Activated gamma-delta T cell treated with Interleukin-2 at 50 U/mL for 16 hours (primary cell): ENCODE measurements at regions not wholly inside any gene's neighbourhood (a gene's known extent, or its start where the extent isn't known, plus 50 kb on each side); places are given as distances from the start of the nearest gene placed in this dataset.

ENCODE experiments used
- DNase-seq: peaks from one replicate; pipeline ENCODE4 v3.0.0-alpha.2; 2020

DNA sequence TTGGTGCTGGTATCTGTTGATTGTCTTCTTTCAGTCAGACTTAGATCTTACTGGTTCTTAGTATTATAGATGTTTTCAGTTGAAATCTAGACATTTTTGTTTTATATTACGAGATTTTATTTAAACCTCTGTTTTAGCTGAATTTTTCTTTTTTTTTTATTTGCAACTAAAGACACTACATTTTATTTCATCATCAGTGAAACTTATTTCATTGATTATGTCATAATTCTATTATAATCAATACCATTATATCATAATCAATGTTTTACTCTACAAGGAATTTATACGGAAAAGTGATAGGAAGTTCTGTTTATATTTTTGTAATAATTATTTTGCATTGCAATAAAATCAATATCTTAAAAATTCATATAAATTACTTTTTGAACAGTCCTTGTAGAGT lies 477.4 kb upstream of the MDFIC2 start:
- no peak for DNase-seq

DNA sequence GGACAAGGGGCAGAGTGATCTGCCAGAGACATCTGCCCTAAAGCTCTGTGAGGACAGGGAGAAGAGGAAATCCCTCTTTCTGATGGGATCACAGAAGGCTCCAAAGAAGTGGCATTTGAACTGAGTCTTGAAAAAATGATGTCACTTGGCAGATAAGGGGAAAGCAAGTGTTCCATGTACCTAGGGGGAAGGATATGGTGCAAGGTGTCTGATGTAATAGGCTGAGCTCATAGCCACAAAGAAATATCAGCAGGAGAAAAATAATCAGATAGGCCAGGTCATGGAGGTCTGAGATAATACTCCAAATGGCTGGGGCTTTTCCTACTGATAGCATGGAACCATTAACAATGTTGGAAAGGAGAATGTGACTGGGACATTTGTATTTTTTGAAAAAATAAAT lies 468.4 kb upstream of the MDFIC2 start:
- DNase-seq, result no peak

DNA sequence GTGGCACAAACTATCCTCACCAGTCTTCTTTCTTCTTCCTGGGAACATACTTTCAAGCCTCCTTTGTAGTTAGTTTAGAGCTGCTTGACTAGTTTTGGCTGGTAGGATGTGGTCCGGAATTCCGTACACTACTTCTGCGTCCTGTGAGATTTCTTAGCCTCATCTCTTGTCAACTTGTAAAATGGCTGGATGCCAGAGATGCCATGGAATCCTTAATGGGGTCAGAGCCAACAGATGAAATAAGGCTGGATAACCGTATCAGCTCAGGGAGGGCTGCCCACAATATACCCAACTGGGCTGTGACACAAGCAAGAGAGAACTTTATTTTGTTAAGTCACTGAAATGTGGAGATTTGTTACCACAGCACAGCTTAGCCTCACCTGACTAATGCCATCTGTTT lies 466.9 kb upstream of the MDFIC2 start:
- DNase-seq, result no peak

DNA sequence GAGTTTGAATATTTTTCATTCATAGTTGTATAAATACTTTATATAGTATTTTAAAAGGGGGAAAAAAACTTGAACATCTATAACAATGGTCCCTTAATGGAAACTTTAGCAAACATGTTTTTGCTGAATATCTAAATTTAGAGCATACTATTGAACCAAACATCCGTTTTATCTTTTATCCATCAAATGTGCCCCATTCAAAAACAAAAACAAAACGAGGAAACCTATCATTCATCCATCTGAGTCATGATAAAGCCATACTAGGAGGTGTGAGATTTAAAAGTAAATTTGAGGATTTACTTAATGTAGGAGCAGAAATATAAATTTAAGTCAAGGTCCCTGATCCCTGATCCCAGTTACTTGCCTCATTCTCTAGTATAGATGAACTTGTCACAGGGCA lies 463.6 kb upstream of the MDFIC2 start:
- no peak for DNase-seq

DNA sequence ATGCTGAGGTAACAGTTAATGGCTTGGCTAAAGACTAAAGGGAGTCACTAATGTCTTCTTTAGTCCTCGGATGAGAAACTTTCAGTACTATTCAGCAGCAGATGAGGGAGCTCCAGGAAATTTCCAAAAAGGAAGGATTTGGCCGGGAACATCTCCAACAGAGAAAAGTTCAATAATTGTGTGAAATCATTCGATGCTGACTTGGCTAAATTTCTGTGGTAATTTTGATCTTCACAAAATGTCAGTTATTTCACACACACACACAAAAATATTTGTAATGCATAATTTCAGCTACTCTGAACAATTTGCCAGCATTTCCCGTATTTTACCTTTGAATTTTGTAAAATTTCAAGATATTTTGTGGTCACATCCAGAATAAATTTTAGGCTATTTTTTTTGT lies 462.8 kb upstream of the MDFIC2 start:
- DNase-seq, result no peak

DNA sequence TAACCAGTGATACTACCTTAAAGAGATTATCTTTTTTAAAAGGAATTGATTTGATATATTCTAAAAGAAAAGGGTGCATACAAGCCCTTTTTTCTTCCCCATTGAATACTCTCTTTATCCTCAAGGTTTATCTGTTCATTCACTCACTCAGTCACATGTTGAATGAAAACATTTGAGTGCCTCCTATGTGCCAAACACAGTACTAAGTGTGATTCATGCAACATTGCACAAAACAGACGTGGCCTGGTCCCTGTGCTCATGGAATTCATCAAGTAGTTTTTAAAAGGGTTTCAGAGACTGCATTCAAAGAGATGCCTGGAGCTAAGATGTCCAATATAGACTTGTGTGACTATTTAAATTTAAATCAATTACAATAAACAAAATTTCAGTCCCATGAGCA lies 462.2 kb upstream of the MDFIC2 start:
- no peak for DNase-seq

DNA sequence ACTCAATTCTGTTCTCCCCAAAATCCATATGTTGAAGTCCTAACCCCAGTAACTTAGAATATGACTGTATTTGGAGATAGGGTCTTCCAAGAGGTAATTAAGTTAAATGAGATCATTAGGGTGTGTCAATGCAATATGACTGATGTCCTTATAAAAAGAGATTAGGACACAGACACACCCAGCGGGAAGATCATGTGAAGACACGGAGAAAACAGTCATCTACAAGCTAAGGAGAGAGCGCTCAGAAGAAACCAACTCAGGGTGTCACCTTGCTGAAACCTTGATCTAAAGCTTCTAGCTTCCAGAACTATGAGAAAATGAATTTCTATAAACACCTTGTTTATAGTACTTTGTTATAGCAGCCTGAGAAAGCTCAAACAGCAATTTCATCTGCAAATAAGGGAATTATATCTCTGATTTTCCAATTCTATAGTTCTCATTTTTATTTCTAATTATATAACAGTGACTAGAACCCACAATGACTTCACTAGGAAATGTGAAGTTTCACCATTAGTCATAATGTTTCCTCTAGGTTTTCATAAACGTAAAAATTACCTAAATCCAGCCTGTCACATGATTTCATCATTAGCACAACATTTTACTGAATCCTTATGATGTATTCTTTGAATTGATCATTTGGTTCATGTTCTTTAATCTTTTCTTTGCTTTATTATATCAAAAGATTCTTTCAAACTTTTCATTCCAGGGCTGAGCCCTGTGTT lies 459.1 kb upstream of the MDFIC2 start:
- DNase-seq, result no peak

DNA sequence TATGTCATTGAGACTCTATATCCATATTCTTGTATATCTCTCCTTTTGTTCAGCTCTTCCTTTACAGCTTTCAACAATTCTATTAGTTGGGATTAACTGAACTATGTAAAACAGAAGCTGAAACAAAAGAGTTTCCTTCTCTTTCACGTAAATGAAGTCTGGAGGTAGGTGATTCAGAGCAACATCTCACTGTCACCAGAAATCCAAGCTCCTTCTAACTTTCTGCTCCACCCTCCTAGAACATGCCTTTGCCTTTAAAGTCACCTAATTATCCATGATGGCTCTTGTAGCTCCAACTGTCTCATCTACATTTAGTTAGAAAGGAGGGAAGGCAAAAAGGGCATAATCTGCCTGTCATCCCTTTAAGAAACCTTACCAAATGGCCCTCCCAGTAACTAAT lies 458.2 kb upstream of the MDFIC2 start:
- DNase-seq, result no peak

DNA sequence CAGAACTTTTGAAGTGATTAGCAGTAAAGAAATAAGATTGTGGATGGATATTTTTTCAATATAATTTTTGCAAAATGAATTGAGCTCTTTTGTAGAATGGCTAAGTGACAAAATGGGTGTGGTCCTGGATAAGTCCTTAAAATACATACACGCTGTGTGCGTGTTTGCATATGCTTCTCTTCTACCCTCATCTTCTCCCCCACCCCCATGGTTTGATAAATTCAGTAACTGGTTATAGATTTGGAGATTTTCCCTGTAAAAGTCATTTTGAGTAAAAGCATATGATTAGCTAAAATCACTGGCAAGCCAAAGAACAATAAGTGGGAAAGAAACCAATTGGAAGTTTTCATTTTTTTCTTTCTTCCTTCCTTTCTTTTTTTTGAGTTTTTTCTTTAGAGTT lies 453.9 kb upstream of the MDFIC2 start:
- no peak for DNase-seq

DNA sequence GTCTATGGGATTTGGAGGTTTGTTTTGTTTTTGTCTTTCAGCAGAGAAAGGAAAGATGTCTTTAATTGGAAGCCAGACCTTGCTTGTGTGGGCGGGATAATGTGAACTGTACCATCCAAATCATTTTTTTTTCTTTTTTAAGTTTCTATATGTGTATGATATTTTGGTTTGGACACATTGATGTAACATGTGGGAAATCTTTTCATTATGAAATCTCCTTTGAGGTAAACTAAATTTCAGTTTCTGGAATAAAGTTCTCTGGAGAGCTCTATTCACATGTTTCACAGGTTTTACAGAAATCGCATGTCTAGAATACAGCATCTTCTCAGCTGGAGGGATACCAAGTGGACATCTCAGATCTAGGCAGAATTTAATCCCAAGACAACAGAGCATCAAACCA lies 451.5 kb upstream of the MDFIC2 start:
- DNase-seq, result no peak

DNA sequence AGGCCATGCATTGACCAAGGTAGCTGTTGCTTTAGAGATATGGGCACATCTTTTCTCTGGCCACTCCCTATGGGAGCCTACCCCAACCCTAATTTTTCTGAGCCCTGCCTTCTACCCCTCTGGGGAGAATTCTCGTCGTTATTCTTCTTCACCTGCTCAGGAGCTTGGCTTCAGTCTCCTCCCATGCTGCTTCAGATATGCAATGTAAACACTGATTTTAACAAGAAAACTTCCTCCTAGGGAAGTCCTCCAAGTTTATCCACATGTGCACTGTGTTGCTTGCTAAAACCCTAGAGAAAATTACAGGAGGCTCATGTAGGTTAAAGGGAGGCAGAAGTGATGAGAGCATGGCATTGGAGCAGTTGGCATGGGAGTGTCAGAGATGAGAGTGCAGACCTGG lies 445.2 kb upstream of the MDFIC2 start:
- DNase-seq, result no peak

DNA sequence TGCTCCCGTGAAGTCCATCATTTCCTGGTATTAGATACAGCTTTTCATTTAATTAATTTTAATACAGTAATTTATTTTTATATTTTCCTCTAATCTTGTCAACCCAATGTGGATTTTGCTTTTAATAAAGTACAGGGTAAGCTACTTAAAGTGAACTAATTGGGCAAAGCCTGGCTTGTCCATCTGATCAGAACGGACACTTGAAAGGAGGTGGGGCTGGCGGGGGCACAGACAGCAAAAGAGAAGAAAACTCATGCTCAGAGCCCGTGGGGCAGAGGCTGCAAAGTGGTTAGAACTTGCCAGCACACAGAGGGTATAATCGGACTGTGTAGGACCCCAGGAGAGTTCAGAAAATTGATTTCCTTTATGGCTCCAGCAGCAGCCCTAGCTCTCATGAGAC lies 443.1 kb upstream of the MDFIC2 start:
- no peak for DNase-seq

DNA sequence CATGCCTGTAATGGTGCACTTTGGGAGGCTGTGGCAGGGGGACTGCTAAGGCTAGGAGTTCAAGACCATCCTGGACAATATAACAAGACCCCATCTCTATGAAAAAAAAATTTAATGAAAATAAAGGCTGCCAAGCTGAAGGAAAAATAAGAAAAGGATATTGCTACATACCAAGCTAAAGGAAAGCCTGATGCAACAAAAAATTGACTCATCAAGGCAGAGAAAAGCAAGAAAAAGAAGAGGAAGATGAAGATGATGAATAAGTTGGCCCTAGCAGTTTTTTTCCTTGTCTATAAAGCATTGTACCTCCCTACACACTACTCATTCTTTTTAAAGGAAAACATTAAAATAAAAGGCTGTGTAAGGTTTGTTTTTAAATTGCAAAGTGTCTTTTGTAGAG lies 441.9 kb upstream of the MDFIC2 start:
- DNase-seq, result no peak

DNA sequence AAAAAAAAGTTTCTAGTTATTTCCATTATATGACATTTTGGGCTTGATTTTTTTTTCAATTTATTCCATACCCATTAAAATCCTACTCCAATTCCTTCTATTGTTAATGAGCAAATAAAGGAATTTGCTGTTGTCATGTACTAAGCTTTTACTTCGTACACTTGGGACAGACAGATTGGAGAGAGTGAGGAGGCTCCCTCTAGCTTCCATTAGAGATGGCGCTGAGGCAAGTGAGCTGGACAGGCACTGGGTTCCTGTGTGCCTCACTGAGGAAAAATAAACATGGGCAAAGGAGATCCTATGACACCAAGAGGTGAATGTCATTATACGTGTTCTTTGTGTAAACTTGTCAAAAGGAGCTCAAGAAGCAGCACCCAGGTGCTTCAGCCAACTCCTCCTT lies 441.1 kb upstream of the MDFIC2 start:
- no peak for DNase-seq

DNA sequence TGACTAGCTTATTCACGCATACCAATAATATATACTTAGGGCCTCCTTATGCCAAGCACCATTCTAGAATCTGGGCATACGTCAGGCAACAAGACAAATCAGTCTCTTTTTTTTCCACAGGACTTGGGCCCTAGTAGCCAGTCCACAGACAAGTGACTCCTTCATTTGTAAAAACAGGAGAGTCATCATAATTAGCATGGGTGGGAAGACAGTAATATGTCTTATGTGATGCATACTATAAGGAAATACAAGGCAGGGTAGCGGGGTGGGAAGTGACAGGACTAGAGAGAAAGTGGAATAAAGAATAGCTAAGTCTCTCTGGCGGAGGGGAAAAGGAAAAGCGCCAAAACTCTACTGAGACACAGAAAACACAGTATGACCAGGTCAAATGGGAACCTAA lies 439.6 kb upstream of the MDFIC2 start:
- no peak for DNase-seq

DNA sequence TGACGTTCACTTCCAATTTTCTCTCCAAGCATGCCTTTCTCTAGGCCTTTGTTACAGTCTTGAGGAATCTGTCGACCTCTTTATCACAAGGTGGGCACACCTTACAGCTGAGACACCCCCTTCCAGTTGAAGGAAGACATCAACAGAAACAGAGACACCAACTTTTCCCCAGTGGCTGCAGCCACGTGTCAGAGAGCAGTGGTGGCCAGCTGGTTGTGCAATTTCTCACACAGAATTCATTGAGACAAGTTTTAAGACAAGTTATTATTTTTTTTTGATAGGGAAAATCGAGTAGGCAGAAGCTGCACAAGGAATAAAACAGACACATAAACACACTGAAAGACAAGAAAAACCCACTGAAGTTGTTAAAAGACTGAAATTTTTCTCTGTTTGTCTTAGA lies 436.7 kb upstream of the MDFIC2 start:
- no peak for DNase-seq

DNA sequence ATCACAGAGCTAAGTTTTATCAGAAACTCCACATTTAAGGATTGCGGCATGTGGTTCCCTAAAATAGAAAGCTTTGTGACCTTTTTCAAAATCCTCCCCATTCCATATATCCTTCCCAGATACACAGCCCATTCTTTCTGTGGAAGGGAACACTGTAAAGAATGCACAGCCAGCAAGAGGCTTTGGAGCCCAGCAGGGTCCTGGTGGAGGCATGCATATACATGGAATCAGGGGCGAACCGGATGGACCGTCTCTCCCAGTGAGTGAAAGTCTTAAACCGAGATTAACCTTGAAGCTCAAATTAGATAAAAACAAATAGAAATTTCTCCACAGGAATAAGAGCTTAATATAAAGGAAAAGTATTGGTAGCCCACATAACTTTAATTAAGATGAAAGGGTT lies 436.2 kb upstream of the MDFIC2 start:
- DNase-seq, result no peak

DNA sequence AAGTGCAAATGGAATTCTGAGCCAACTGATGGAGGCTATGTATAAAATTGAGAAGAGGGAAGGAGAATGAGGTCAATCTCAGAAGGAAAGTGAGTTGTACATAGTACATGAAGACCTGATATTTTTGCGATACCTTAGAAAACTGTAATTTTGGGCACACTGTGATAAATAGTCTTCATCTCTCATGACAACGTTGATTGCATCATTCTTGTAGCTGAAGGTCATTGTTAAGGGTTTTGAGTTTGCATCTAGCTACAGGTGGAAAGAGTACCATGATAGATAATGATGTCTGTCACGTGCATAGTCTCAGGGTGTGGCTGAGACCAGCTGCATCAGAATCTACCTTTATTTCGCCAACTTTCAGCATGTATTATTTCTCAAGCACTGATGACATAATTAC lies 435.4 kb upstream of the MDFIC2 start:
- DNase-seq, result no peak

DNA sequence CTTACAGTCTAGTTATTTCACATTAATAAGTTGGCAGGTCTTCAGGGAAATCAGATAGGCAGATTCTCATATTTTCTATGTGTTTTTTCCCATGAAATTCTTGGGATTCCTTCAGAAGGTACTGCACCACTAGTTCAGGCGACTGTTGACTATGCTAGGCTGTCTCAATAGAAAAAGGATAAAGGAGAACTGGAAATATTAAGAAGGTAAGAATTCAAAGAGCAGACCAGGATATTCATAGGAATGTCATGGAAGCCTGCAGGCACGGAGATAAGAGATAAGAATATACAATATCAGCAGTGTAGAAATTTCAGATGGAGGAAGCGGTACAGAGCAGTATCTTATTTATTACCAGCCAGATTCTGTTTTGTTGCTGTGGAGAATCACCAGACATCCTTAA lies 432.1 kb upstream of the MDFIC2 start:
- DNase-seq, result no peak

DNA sequence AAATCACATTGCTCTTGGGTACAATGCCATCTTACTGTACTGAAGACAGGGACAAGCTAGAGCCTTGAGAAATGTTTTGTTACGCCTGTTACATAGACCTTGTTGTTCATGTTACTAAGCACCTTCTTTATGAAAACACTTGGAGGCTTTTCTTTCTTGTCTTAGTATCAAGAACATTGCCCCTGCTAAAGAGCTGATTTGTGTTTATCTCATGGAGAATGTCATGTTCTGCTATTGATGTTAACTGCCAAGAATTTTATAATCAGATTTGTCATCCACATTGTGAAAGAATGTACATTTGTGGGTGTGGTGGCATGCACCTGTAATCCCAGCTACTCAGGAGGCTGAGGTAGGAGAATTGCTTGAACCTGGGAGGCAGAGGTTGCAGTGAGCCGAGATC lies 431.3 kb upstream of the MDFIC2 start:
- DNase-seq, result no peak

DNA sequence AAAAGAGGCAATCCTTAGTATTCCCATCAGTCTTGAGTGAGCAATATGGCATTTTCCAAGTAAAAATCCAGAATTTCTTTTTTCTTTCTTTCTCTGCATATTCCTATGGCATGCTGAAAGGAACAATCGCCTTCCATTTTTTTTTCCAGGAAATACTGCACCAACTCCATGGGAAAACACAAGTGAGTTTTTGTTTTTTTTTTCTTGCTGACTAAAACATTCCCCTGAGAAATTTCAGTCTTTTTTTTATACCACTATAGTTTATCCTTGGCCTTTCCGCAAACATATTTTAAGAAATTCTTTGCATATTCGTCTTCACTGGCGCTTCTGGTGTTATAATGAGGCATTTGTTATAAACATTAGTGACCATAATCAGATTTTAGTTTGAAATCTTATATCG lies 429.6 kb upstream of the MDFIC2 start:
- DNase-seq, result no peak

DNA sequence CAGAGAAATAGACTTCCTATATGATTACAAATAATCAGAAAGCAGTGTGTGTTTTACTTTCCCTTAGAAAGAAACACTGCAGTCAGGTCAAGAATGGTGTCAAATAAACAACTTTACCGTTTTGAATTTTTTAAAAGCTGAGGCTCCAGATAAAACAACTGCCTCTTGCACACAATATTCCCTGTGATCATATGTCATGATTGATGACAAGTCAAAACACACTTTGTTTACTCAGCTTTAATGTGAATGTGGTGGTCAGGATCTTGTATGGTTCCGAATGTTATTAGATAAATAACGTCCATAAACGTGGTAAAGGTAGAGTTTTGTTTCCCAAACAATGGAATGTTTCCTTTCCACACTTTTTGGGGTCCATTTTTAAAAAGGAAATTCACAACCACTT lies 428.4 kb upstream of the MDFIC2 start:
- no peak for DNase-seq

DNA sequence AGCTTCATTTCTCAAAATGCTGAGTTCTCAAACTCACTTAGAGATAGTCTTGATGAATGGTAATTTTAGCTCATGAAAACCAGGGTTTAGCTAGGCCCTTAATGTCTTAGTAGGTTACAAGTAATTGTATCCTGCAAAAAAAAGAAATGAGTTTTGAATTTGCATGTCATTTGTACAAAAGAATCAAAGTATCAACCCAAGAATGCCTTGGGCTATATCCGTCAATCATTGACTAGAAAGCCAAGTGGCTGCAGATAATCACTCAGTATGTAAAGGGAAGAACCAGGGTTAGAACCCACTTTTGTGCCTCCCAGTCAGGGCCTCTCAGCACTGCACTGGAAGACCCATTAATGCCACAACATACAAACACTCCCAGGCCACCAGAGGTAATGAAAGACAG lies 427.6 kb upstream of the MDFIC2 start:
- DNase-seq, result no peak

DNA sequence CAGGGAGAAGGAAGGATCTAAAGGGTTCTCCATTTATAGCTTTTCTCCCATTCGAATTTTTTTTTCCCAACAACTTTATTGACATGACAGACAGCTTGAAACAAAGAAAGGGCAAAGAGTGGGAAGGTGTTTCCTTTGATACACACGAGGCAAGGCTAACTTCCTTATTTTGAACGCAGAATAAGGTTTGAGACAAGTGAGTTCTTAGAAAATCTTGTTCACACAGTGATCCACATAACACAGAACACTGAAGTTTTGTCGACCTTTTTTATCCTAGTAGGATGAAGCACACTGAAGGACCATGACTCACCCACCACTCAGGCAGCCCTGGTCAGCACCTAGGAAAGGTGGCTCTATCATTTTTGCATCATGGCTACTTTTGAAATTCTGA lies 425.8 kb upstream of the MDFIC2 start:
- DNase-seq, result no peak

DNA sequence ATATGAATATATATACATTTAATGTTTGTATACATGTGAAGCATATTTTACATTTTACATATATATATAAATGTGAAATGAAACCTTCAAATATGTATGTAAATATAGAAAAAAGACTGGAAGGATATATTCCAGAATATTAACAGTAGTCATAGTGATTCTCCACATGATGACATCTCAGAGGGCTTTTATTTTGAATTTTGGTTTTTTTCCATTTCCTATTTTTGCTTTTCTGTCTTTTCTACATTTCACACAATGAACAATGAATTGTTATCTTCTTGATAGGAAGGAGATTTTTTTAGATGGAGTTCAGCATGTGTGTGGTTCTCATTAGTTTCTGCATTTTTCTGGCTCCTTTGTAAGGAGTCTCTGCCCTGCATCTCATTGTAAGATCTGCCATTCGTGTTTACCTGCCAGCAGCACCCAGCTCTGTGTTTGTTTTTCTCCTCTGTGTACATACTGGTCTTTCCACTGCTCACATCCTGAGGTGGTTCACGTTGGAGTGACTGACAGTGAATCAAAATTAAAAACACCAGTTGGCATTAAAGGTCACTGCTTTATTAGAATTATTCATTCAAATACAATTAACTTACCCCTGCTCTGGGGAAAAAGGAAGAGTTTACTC lies 425.3 kb upstream of the MDFIC2 start:
- no peak for DNase-seq
